Esophagus squamous epithelium (tissue), 4 donors: ENCODE measurements at regions not wholly inside any gene's neighbourhood (a gene's known extent, or its start where the extent isn't known, plus 50 kb on each side); places are given as distances from the start of the nearest gene placed in this dataset.

ENCODE experiments used
- CTCF ChIP-seq, 6 experiments: fragments of 450-650 bp in 4 of 6; fragments of 200-600 bp in 2 of 6; sonication (generic) in 2 of 6; IDR thresholded peaks; one replicate each; pipeline ENCODE4 v1.5.1; 2016 to 2019; ENCODE audit warnings: antibody characterized with exemption in 6 of 6, mild to moderate bottlenecking in 4 of 6, moderate library complexity in 4 of 6
- POLR2A ChIP-seq, 4 donors: fragments of 450-650 bp; IDR thresholded peaks; one replicate each; pipeline ENCODE4 v1.6.1; 2017; ENCODE audit warnings: antibody characterized with exemption in 4 of 4, mild to moderate bottlenecking in 4 of 4, moderate library complexity in 3 of 4

DNA sequence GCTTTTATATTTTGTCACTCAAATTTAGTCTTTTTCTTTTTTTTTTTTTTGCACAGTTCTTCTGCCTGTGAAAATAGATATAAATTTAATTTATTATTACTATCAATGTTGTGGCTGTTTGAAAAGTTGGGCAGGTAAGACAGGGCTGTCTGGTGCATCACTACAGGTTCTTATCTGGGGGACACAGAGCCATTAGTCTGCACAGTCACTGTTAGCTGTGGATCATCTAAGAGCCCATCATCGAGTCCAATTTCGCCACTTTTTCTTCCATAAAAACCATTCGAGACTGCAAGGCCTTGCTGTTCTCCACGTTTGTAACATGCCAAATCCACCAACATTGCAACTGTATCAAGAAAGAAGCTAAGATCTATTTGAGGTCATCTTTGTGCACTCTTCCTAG, 325.6 kb upstream of the UMPS start:
- TF ChIP-seq POLR2A (IDR thresholded peaks at IDR 0.05) (no peak), CTCF (IDR thresholded peaks at IDR 0.05) (no peak)
